HG03097 (cell line): ENCODE measurements at regions not wholly inside any gene's neighbourhood (a gene's known extent, or its start where the extent isn't known, plus 50 kb on each side); places are given as distances from the start of the nearest gene placed in this dataset.

Source experiments
- ATAC-seq: cut with Tn5 transposase; IDR thresholded peaks from one replicate; pipeline ENCODE4 v1.9.1; 2021; ENCODE audit not compliant: unreplicated experiment, low FRiP score

DNA sequence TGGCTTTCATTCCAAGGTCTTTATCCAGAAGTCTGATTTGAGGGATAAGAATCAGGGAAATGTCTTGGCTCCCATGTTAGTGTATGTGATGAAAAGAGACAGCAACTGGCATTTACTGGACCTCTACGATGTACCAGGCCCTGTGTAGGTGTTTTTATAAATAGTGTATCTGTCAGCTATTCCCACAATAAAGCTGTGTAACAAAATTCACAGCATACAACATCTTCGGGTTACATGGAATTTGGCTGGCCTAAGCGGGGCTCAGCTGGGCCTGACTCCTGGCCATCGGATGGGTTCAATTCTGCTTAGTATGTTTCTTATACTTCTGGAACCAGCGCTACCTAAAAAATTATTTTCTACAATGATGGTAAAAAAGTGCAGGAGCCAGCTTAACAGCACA lies 128.2 kb downstream of the SNX5 start:
- ATAC-seq: no peak

- no peak for ATAC-seq
Measured at GRCh38 chr20:17838921-17839320, 129.7 kb downstream of the SNX5 start.

GRCh38 chr20:17837179-17837578 lies 131.4 kb downstream of the SNX5 start:
- no peak for ATAC-seq

DNA sequence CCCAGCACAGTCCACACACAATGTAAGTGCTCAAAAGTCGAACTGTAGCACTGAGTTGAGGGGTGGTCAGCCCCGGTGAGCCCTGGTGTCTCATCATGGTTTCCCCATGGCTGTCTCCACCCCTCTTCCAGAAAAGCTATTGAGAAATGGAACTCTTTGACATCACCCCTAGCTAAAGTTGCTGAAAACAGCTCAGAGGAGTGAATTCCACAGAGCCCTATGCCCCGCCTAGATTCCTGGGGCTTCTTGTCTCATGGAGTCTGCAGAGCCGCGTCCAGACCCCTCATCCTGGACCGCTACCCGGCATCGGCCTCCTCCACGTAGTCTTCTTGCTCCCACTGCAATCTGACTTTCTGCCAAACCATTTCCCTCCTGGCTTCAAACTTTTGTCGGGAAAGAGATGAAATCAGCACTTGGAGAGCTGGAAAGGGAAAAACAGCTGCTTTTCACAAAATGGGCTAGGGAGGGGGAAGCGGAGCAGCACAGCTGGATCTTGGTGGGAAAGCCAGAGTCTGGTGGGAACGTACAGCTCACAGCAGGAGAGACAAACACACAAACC lies 132.2 kb downstream of the SNX5 start:
- no peak for ATAC-seq

GRCh38 chr20:17835934-17836300 lies 132.7 kb downstream of the SNX5 start:
- no peak for ATAC-seq

GRCh38 chr20:17835240-17835933 lies 133.2 kb downstream of the SNX5 start:
- no peak for ATAC-seq

GRCh38 chr20:17834804-17835203 lies 133.8 kb downstream of the SNX5 start:
- ATAC-seq: no peak

- ATAC-seq: no peak
Measured at GRCh38 chr20:17833036-17833674, 133.4 kb downstream of the BANF2 start.

DNA sequence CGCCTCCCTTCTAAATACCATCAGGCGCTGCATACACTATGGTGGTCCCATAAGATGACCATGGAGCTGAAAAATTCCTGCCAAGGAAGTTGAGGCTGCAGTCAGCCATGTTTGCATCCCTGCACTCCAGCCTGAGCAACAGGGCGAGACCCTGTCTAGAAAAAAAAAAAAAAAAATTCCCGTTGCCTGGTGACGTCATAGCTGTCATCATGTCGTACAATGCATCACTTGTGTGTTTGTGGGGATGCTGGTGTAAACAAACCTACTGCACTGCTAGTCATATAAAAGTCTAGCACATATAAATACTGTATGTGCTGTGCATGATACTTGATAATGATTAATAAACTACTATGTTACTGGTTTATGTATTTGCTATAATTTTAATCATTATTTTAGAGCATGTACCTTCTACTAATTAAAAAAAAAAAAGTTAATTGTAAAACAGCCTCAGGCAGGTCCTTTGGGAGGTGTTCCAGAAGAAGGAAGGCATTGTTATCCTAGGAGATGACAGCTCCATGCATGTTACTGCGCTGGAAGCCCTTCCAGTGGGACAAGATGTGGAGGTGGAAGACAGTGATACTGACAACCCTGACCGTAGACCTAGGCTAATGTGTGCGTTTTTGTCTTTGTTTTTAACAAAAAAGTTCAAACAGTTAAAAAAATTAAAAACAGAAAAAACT lies 132.6 kb downstream of the BANF2 start:
- no peak for ATAC-seq

DNA sequence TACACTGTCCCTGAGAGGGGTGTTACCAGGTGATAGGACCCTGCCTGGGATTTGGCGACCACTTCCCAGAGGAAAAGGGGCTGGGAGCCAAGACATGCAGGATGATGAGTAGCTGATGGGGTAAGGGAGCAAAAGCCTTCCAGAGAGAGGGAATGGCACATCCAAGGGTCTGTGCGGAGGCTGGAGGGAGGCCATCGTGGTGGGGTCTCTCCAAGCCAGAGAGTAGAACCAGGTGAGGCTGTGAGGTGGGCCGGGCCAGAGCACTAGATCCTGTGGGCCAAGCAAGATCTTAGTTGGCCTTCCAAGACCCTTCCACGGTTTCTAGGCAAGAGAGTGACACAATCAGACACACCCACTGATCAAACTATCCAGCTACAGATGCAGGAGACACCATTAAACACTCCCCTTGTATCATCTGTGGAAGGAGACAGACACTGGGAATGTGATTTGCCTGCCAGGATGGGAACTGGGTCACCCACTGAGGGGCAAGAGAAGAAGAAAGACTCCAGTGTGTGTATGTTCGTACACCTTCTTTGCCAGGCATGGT lies 128.9 kb downstream of the BANF2 start:
- no peak for ATAC-seq

DNA sequence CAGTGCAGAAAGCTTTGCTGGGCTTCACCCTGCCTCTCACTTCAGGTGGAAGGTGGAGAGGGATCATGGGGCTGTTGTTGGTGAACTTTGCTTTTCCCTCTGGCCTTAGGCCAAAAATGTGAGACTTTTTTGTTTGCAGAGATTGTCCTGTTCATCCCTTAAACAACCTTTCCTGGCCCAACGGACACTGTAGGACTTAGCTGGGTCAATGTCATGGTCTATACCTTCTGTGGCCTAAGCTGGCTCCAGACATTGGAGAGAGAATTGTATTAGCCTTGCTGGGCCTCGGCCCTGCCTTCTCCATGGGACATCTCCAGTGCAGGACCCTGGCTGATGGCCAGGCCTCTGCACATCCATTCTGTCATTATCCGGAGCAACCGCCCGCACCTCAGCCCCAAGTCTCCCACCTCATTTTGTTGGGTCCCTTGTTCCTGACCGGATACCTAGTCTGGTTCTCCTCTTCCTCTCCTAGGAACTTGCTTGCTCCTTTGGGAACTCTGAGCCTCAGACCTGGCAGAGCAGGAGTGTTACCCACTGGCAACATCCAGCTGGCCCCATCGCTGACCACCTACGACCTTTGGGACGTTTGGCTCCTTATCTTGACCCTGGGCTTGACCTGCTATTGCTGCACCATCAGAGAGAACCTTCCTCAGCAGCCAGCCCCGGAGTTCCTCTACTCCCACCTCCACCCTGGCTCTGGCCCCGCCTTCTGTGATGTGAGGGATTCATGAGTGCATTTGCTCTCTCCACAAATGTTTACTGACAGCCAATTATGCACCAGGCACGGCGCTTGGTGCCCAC lies 128.2 kb downstream of the BANF2 start:
- no peak for ATAC-seq

- no peak for ATAC-seq
Measured at GRCh38 chr20:17827079-17827478, 127.3 kb downstream of the BANF2 start.

DNA sequence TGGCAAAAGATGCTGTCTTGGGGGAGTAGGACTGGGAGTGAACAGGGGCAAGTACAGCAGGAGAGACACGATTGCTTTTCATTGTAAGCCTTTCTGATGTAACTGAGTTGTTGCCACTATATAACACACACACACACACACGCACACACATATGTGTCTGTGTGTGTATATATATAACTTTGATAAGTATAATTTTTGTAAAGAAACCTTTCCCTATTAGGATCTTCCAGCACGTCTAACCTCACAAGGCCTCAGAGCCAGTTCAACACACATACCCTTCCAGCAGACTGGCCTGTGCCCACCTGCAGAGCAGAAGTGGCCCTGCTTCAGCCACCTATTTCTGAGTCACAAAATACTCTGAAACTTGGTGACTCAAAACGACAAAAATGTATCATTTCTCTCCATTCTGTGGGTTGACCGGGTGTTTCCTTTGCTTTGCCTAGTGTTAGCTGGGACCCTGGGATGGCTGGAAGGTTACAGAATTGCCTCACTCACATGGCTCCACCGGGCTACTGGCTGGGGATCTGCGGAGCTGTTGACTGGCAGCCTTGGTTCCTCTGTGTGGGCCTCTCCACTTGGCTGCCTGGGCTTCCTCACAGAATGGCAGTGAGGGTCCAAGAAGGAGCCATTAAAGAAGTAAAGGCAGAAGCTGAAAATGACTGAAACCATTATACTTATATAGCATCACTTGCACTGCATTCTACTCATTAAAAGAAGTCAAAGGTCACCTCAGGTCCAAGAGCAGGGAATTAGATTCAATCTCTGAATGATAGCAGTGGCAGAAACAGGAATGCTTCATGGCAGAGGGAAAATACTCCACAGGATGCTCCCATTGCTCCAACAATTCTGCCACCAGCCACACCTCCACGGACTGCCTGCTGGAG lies 126.4 kb downstream of the BANF2 start:
- peak; percentile 85 for ATAC-seq

- ATAC-seq: no peak
Measured at GRCh38 chr20:17825252-17825959, 125.6 kb downstream of the BANF2 start.

- no peak for ATAC-seq
Measured at GRCh38 chr20:17824676-17825251, 125.0 kb downstream of the BANF2 start.

GRCh38 chr20:17823409-17824144 lies 123.8 kb downstream of the BANF2 start:
- ATAC-seq: no peak

DNA sequence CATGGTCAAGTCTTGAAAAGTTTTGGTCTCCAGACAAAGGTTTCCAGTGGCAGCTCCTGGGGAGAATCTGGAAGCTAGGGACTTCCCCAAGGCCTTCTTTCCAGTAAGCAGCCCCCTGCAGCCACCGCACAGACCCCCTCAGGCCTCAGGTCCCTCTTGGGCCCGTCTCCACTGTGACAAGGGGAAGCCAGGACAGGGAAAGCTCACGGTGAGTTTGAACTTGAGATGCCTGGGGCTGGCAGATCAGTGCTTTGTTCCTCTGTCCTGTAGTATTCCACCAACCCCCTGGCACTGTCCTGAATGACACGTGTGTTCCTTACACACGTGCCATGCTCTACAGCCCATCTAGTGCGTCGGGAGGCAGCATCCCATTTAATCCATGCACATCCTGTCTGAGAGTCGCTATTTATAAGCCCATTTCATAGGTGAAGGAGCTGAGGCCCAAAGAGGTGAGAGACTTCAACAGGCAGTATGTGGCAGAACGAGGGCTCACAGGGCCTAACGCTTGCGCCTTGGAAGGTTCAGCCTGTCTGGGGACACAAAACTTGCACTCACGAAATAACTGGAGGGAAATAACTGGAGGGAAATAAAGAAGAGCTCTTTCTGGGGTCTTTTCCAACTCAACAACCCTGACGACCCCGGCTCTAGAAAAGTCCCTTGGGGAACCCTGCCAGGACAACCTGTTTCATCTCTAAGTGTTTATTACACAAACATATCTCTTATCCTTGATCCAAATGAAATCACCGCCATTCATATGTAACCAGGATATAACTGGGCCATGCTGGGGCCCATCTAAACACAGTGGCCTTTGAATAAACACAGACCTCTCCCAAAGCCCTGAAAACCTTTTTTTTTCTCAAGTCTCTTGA lies 123.0 kb downstream of the BANF2 start:
- no peak for ATAC-seq
